HG03039 (cell line): ENCODE measurements at regions not wholly inside any gene's neighbourhood (a gene's known extent, or its start where the extent isn't known, plus 50 kb on each side); places are given as distances from the start of the nearest gene placed in this dataset.
"Not testable (repeated sequence)": the region's sequence is repeated elsewhere in the genome, so short reads cannot be mapped to it uniquely, and the experiment has no call there.

Experiments used
- ATAC-seq: cut with Tn5 transposase; IDR thresholded peaks from one replicate; pipeline ENCODE4 v1.9.1; 2021; ENCODE audit warnings: mild to moderate bottlenecking, moderate library complexity; ENCODE audit not compliant: unreplicated experiment

- no peak for ATAC-seq
Measured at GRCh38 chr7:106354822-106355221, 70.0 kb upstream of the NAMPT start.

- ATAC-seq = no peak
Measured at GRCh38 chr7:106353944-106354343, 69.2 kb upstream of the NAMPT start.

- ATAC-seq = no peak
Measured at GRCh38 chr7:106348231-106348630, 63.4 kb upstream of the NAMPT start.

- no peak for ATAC-seq
Measured at GRCh38 chr7:106347229-106347833, 62.5 kb upstream of the NAMPT start.

GRCh38 chr7:106346678-106347217 lies 62.0 kb upstream of the NAMPT start:
- ATAC-seq = peak; percentile 85

- ATAC-seq = no peak
Measured at GRCh38 chr7:106346167-106346677, 61.4 kb upstream of the NAMPT start.

- no peak for ATAC-seq
Measured at GRCh38 chr7:106345421-106346166, 60.8 kb upstream of the NAMPT start.

GRCh38 chr7:106344861-106345260 lies 60.1 kb upstream of the NAMPT start:
- no peak for ATAC-seq

- ATAC-seq = no peak
Measured at GRCh38 chr7:106344211-106344610, 59.4 kb upstream of the NAMPT start.

GRCh38 chr7:106342049-106342448 lies 57.3 kb upstream of the NAMPT start:
- not testable (repeated sequence) for ATAC-seq

GRCh38 chr7:106340247-106340596 lies 55.4 kb upstream of the NAMPT start:
- ATAC-seq = not testable (repeated sequence)

GRCh38 chr7:106339513-106340246 lies 54.9 kb upstream of the NAMPT start:
- ATAC-seq = no peak

GRCh38 chr7:106337754-106338153 lies 53.0 kb upstream of the NAMPT start:
- ATAC-seq = no peak

- no peak for ATAC-seq
Measured at GRCh38 chr7:106335814-106336213, 51.0 kb upstream of the NAMPT start.
